Naive thymus-derived CD4-positive, alpha-beta T cell (primary cell): ENCODE measurements at regions not wholly inside any gene's neighbourhood (a gene's known extent, or its start where the extent isn't known, plus 50 kb on each side); places are given as distances from the start of the nearest gene placed in this dataset.

Experiments used
- ATAC-seq: fragments of 150-1000 bp; cut with Tn5 transposase; 2 replicates; pipeline ENCODE4 v1.10.0; 2021; ENCODE audit warnings: mild to moderate bottlenecking, moderate library complexity
- CTCF ChIA-PET: fragments of 350-600 bp; sonication (Branson Sonifier 250); formaldehyde crosslinking; loops from one replicate; lab custom pipeline; 2021; ENCODE audit warnings: antibody characterized with exemption; lab: Charles Lee
- POLR2A ChIA-PET: fragments of 350-600 bp; sonication (Branson Sonifier 250); formaldehyde crosslinking; loops from one replicate; lab custom pipeline; 2021; ENCODE audit warnings: antibody characterized with exemption, inconsistent platforms; lab: Charles Lee
- DNase-seq, 9 donors: peaks; one replicate each; pipeline versions ENCODE4 v3.0.0 to v3.0.0-alpha.2; 2020 to 2022; ENCODE audit warnings: mixed read lengths in 1 of 9
- H3K27ac ChIP-seq: one replicate; pipeline ENCODE4 v1.7.0; 2013; ENCODE audit warnings: mild to moderate bottlenecking, low read depth, low read length, moderate library complexity
- H3K27me3 ChIP-seq, 2 donors: one replicate each; pipeline ENCODE4 v1.7.0; 2013; ENCODE audit warnings: low read length in 2 of 2, mild to moderate bottlenecking in 2 of 2, moderate library complexity in 2 of 2; ENCODE audit not compliant: control insufficient read depth in 2 of 2, insufficient read depth in 2 of 2
- H3K36me3 ChIP-seq, 3 experiments: 1 replicate in 2 of 3; 2 replicates in 1 of 3; pipeline ENCODE4 v1.7.0; 2013; ENCODE audit warnings: low read length in 3 of 3, mild to moderate bottlenecking in 3 of 3, moderate library complexity in 1 of 3; ENCODE audit not compliant: insufficient read depth in 3 of 3, control insufficient read depth in 2 of 3
- H3K4me1 ChIP-seq, 2 donors: one replicate each; pipeline ENCODE4 v1.7.0; 2013; ENCODE audit warnings: low read length in 2 of 2, mild to moderate bottlenecking in 2 of 2, moderate library complexity in 1 of 2; ENCODE audit not compliant: control insufficient read depth in 2 of 2, insufficient read depth in 2 of 2
- H3K4me3 ChIP-seq: 2 replicates; pipeline ENCODE4 v1.7.0; 2013; ENCODE audit warnings: mild to moderate bottlenecking, low read length
- H3K9me3 ChIP-seq, 3 experiments: 1 replicate in 2 of 3; 2 replicates in 1 of 3; pipeline ENCODE4 v1.7.0; 2013; ENCODE audit warnings: low read length in 3 of 3; ENCODE audit not compliant: control insufficient read depth in 2 of 3
- H3K27ac Mint-ChIP-seq, 9 donors: one replicate each; pipeline ENCODE4 v1.8.0; 2020 to 2022; ENCODE audit warnings: mixed read lengths in 9 of 9, mild to moderate bottlenecking in 8 of 9, moderate library complexity in 5 of 9, inconsistent platforms in 2 of 9
- H3K27me3 Mint-ChIP-seq, 5 donors: one replicate each; pipeline ENCODE4 v1.8.0; 2021 to 2022; ENCODE audit warnings: mixed read lengths in 5 of 5, mild to moderate bottlenecking in 1 of 5
- H3K36me3 Mint-ChIP-seq, 5 donors: one replicate each; pipeline ENCODE4 v1.8.0; 2020 to 2022; ENCODE audit warnings: mixed read lengths in 5 of 5, mild to moderate bottlenecking in 3 of 5, inconsistent platforms in 1 of 5
- H3K4me1 Mint-ChIP-seq, 7 donors: one replicate each; pipeline ENCODE4 v1.8.0; 2020 to 2022; ENCODE audit warnings: mixed read lengths in 7 of 7, mild to moderate bottlenecking in 3 of 7, inconsistent platforms in 1 of 7
- H3K4me3 Mint-ChIP-seq, 10 donors: one replicate each; pipeline ENCODE4 v1.8.0; 2020 to 2022; ENCODE audit warnings: mild to moderate bottlenecking in 10 of 10, mixed read lengths in 10 of 10, moderate library complexity in 6 of 10, inconsistent platforms in 2 of 10
- H3K9me3 Mint-ChIP-seq, 11 donors: one replicate each; pipeline ENCODE4 v1.8.0; 2020 to 2022; ENCODE audit warnings: mixed read lengths in 11 of 11, mild to moderate bottlenecking in 4 of 11, inconsistent platforms in 1 of 11, moderate library complexity in 1 of 11
- intact Hi-C, 2 donors: fragments of 100-400 bp; cut with micrococcal nuclease; formaldehyde crosslinking; loops; one replicate each; pipeline ENCODE4 v1.15.1; 2023

GRCh38 chr5:27532305-27532704, 493.9 kb upstream of the CDH9 start:
- H3K4me1 Mint-ChIP-seq, result no peaks in the 10 kb centered on the region
- H3K27me3 Mint-ChIP-seq, result no peaks in the 10 kb centered on the region
- peaks cover 0 to 29% (median 3%) of the 10 kb centered on the region in 11 donors for H3K9me3 Mint-ChIP-seq
- ATAC-seq (no peak), DNase-seq (no peak)
- H3K27me3 ChIP-seq, result no peaks in the 10 kb centered on the region
- H3K4me3 ChIP-seq, result no peak overlapping the region
- no peaks in the 10 kb centered on the region for H3K9me3 ChIP-seq
- no peak overlapping the region for H3K27ac ChIP-seq
- intact Hi-C loops, result no loop called here
- POLR2A ChIA-PET, result no interaction called here
- no peaks in the 10 kb centered on the region for H3K36me3 ChIP-seq
- H3K4me1 ChIP-seq, result no peaks in the 10 kb centered on the region
- CTCF ChIA-PET, result no interaction called here
- no peaks in the 10 kb centered on the region for H3K36me3 Mint-ChIP-seq
- no peak overlapping the region for H3K4me3 Mint-ChIP-seq
- no peak overlapping the region for H3K27ac Mint-ChIP-seq

- H3K27me3 ChIP-seq, result no peaks in the 10 kb centered on the region
- DNase-seq (no peak), ATAC-seq (no peak)
- intact Hi-C loops, result no loop called here
- H3K27me3 Mint-ChIP-seq, result no peaks in the 10 kb centered on the region
- no peak overlapping the region for H3K4me3 Mint-ChIP-seq
- no peaks in the 10 kb centered on the region for H3K4me1 Mint-ChIP-seq
- no peaks in the 10 kb centered on the region for H3K36me3 ChIP-seq
- H3K4me3 ChIP-seq, result no peak overlapping the region
- POLR2A ChIA-PET, result no interaction called here
- H3K27ac ChIP-seq, result no peak overlapping the region
- no peaks in the 10 kb centered on the region for H3K9me3 ChIP-seq
- H3K4me1 ChIP-seq, result no peaks in the 10 kb centered on the region
- peaks cover 0 to 33% (median 8%) of the 10 kb centered on the region in 11 donors for H3K9me3 Mint-ChIP-seq
- H3K27ac Mint-ChIP-seq, result no peak overlapping the region
- CTCF ChIA-PET, result no interaction called here
- no peaks in the 10 kb centered on the region for H3K36me3 Mint-ChIP-seq
These were observed 486.1 kb upstream of the CDH9 start for GRCh38 chr5:27524515-27524914.

GRCh38 chr5:27523629-27524028, 485.2 kb upstream of the CDH9 start:
- Mint-ChIP-seq H3K36me3 (no peaks in the 10 kb centered on the region), H3K4me3 (no peak overlapping the region), H3K4me1 (no peaks in the 10 kb centered on the region), H3K27me3 (no peaks in the 10 kb centered on the region), H3K27ac (no peak overlapping the region), H3K9me3 (peaks cover 4 to 33% (median 13%) of the 10 kb centered on the region in 11 donors)
- ChIA-PET POLR2A (interaction anchor here (0.6 kb wide), 1 partner anchor 70 kb away, joined by 3 read pairs; no protein-coding TSS in a partner anchor), CTCF (no interaction called here)
- Histone ChIP-seq H3K9me3 (no peaks in the 10 kb centered on the region), H3K27ac (no peak overlapping the region), H3K27me3 (no peaks in the 10 kb centered on the region), H3K36me3 (no peaks in the 10 kb centered on the region), H3K4me1 (no peaks in the 10 kb centered on the region), H3K4me3 (no peak overlapping the region)
- DNase-seq, result no peak
- intact Hi-C loops, result no loop called here
- ATAC-seq, result no peak

GRCh38 chr5:27516437-27516836, 478.1 kb upstream of the CDH9 start:
- intact Hi-C loops, result no loop called here
- H3K27me3 Mint-ChIP-seq, result no peaks in the 10 kb centered on the region
- no peak overlapping the region for H3K4me3 Mint-ChIP-seq
- no peaks in the 10 kb centered on the region for H3K4me1 Mint-ChIP-seq
- CTCF ChIA-PET, result no interaction called here
- no peaks in the 10 kb centered on the region for H3K4me1 ChIP-seq
- no peak overlapping the region for H3K27ac Mint-ChIP-seq
- peaks cover 5 to 27% (median 17%) of the 10 kb centered on the region in 11 donors for H3K9me3 Mint-ChIP-seq
- no peaks in the 10 kb centered on the region for H3K36me3 Mint-ChIP-seq
- no peaks in the 10 kb centered on the region for H3K9me3 ChIP-seq
- no peaks in the 10 kb centered on the region for H3K27me3 ChIP-seq
- DNase-seq, result no peak
- H3K36me3 ChIP-seq, result no peaks in the 10 kb centered on the region
- POLR2A ChIA-PET, result no interaction called here
- no peak overlapping the region for H3K27ac ChIP-seq
- H3K4me3 ChIP-seq, result no peak overlapping the region
- no peak for ATAC-seq

DNA sequence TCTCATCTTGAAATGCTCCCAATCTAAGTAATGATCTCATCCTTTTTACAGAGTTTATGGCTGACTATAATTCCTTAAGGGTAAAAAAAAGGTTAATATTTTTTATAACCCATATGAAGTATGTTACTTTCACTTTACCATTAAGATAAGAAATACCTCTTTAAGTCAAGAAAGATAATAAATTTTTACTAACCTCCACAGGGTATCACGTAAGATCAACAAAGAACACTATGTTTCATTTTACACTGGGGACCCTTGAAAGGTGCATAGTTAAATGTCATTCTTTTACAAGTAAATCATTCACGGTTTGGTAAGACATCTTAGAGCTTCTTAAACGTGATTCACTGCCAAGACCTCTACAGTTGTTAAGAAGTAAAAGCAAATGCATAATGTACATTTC, 472.7 kb upstream of the CDH9 start:
- Histone ChIP-seq H3K27ac (no peak overlapping the region), H3K4me1 (no peaks in the 10 kb centered on the region), H3K27me3 (no peaks in the 10 kb centered on the region), H3K9me3 (no peaks in the 10 kb centered on the region), H3K36me3 (no peaks in the 10 kb centered on the region), H3K4me3 (no peak overlapping the region)
- ChIA-PET POLR2A (no interaction called here), CTCF (no interaction called here)
- Mint-ChIP-seq H3K4me1 (no peaks in the 10 kb centered on the region), H3K4me3 (no peak overlapping the region), H3K36me3 (no peaks in the 10 kb centered on the region), H3K27me3 (no peaks in the 10 kb centered on the region), H3K27ac (no peak overlapping the region), H3K9me3 (peaks cover 0 to 18% (median 8%) of the 10 kb centered on the region in 11 donors)
- intact Hi-C loops, result no loop called here
- ATAC-seq (no peak), DNase-seq (no peak)

DNA sequence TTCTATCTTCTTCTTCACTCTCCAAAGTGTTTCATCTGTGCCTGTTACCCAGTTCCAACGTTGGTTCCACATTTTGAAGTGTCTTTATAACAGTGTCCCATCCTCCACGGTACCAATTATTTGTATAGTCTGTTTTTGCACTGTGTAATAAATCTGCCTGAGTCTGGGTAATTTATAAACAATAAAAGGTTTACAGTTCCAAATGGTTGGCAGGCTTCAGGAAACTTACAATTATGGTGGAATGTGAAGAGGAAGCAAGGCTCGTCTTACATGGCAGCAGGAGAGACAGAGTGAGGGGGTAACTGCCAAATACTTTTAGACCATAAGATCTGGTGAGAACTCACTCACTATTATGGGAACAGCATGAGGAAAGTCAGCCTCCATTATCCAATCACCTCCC, 465.4 kb upstream of the CDH9 start:
- H3K27ac Mint-ChIP-seq, result no peak overlapping the region
- no peaks in the 10 kb centered on the region for H3K27me3 Mint-ChIP-seq
- Histone ChIP-seq H3K27ac (no peak overlapping the region), H3K36me3 (no peaks in the 10 kb centered on the region), H3K4me1 (no peaks in the 10 kb centered on the region), H3K9me3 (peaks cover 0 to 4% (median 0%) of the 10 kb centered on the region in 3 experiments), H3K4me3 (no peak overlapping the region), H3K27me3 (no peaks in the 10 kb centered on the region)
- peaks cover 5 to 27% (median 12%) of the 10 kb centered on the region in 11 donors for H3K9me3 Mint-ChIP-seq
- peaks cover 0 to 4% (median 0%) of the 10 kb centered on the region in 5 donors for H3K36me3 Mint-ChIP-seq
- ChIA-PET CTCF (no interaction called here), POLR2A (no interaction called here)
- DNase-seq (no peak), ATAC-seq (no peak)
- H3K4me1 Mint-ChIP-seq, result no peaks in the 10 kb centered on the region
- intact Hi-C loops, result no loop called here
- H3K4me3 Mint-ChIP-seq, result no peak overlapping the region

GRCh38 chr5:27502236-27502635, 463.9 kb upstream of the CDH9 start:
- ATAC-seq, result no peak
- no peak overlapping the region for H3K4me3 ChIP-seq
- H3K4me1 ChIP-seq, result no peaks in the 10 kb centered on the region
- ChIA-PET POLR2A (no interaction called here), CTCF (no interaction called here)
- Mint-ChIP-seq H3K36me3 (peaks cover 0 to 4% (median 0%) of the 10 kb centered on the region in 5 donors), H3K4me3 (no peak overlapping the region), H3K9me3 (peaks cover 5 to 27% (median 10%) of the 10 kb centered on the region in 11 donors), H3K27me3 (no peaks in the 10 kb centered on the region), H3K27ac (no peak overlapping the region), H3K4me1 (no peaks in the 10 kb centered on the region)
- peaks cover 0 to 4% (median 0%) of the 10 kb centered on the region in 3 experiments for H3K9me3 ChIP-seq
- intact Hi-C loops, result no loop called here
- no peaks in the 10 kb centered on the region for H3K27me3 ChIP-seq
- no peak overlapping the region for H3K27ac ChIP-seq
- DNase-seq, result no peak
- H3K36me3 ChIP-seq, result no peaks in the 10 kb centered on the region
